ENCODE measurements at regions not wholly inside any gene's neighbourhood (a gene's known extent, or its start where the extent isn't known, plus 50 kb on each side); places are given as distances from the start of the nearest gene placed in this dataset.

DNA sequence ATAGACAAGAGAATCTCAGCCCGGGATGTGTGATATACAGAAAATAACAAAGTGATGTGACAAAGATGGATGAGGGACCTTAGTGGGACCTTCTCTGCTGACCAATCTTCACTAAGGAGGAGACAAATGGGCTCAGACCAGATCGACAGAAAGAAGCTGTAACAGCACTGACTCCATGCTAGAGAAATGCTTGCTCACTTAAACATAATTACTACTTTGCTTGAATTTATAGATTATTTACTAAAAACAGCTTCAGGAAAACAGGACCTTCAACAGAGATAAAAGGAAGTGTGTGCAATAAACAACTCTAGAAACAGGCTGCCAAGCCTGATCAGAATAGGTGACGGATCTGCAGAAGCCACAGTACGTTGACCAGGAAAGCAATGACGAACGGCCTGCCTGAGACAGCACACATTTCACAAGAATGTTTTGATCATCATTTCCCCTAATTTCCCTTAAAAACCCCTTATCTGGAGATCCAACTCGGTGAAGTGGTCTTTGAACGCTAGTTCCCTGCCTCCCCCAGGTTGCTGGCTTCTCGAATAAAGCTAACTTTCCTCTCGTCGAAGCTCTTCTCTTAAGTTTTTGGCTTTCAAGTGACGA, 98.4 kb upstream of the STEAP1B start:
- no peak overlapping the region for H3K27ac ChIP-seq
- no peak overlapping the region for H3K4me3 ChIP-seq
- WGBS, 2 donors: 76 to 85% methylated on average over 12 of the region's 12 CpGs
- TF ChIP-seq CTCF (IDR thresholded peaks at IDR 0.05): no peak
- TF ChIP-seq POLR2A (IDR thresholded peaks at IDR 0.05): no peak
- H3K27me3 ChIP-seq: no peaks in the 10 kb centered on the region
- no peak for ATAC-seq
- no peak for DNase-seq
- no peaks in the 10 kb centered on the region for H3K36me3 ChIP-seq (replicated peaks in 1 of 2; ENCODE audit: insufficient read depth in 1 of 2, low read depth in 2 of 2)
- intact Hi-C loops (cut with DNase I): no loop called here
- H3K4me1 ChIP-seq: no peaks in the 10 kb centered on the region
- H3K9me3 ChIP-seq: no peaks in the 10 kb centered on the region

GRCh38 chr7:22597844-22598243, 97.9 kb upstream of the STEAP1B start:
- DNase-seq (no peak), ATAC-seq (no peak)
- Histone ChIP-seq H3K27me3 (no peaks in the 10 kb centered on the region), H3K36me3 (replicated peaks in 1 of 2; ENCODE audit: insufficient read depth in 1 of 2, low read depth in 2 of 2) (no peaks in the 10 kb centered on the region), H3K27ac (no peak overlapping the region), H3K4me3 (no peak overlapping the region), H3K4me1 (no peaks in the 10 kb centered on the region), H3K9me3 (no peaks in the 10 kb centered on the region)
- intact Hi-C loops (cut with DNase I): no loop called here
- whole genome bisulfite sequencing, 2 donors: 87 to 89% methylated on average over 3 of the region's 3 CpGs
- no peak for TF ChIP-seq CTCF (IDR thresholded peaks at IDR 0.05)
- TF ChIP-seq POLR2A (IDR thresholded peaks at IDR 0.05): no peak

DNA sequence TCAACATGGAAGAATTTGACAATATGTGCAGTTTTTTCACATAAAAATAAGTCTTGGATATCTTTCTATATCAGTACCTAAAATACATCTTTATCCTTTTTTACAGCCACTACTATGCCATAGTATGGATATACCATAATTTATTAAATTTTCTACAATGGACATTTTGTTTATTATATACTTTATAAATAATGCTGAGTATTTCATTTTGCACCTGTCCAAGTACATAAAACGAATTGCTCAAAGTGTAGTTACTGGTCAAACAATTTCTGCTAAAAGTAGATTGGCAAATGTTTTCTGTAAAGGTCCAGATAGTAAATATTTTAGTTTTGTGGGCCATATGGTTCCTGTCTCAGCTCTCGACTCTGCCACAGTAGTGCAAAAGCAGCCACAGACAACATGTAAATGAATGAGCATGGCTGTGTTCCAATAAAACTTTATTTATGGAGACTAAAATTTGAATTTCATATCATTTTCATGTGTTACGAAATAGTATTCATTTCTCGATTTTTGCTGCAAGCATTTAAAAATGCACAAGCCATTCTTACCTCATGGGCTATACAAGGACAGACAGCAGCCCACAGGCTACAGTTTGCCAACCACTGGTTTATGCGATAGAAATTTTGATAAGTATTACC, 96.9 kb upstream of the STEAP1B start:
- Histone ChIP-seq H3K9me3 (no peaks in the 10 kb centered on the region), H3K36me3 (replicated peaks in 1 of 2; ENCODE audit: insufficient read depth in 1 of 2, low read depth in 2 of 2) (no peaks in the 10 kb centered on the region), H3K27ac (no peak overlapping the region), H3K4me3 (no peak overlapping the region), H3K4me1 (no peaks in the 10 kb centered on the region), H3K27me3 (no peaks in the 10 kb centered on the region)
- no peak for ATAC-seq
- intact Hi-C loops (cut with DNase I): no loop called here
- WGBS, 2 donors: 67 to 89% methylated on average over 5 of the region's 5 CpGs
- TF ChIP-seq CTCF (IDR thresholded peaks at IDR 0.05): no peak
- no peak for TF ChIP-seq POLR2A (IDR thresholded peaks at IDR 0.05)
- no peak for DNase-seq

- TF ChIP-seq CTCF (IDR thresholded peaks at IDR 0.05) (no peak), POLR2A (IDR thresholded peaks at IDR 0.05) (no peak)
- Histone ChIP-seq H3K27ac (no peak overlapping the region), H3K27me3 (no peaks in the 10 kb centered on the region), H3K4me1 (peaks cover 4% of the 10 kb centered on the region), H3K4me3 (no peak overlapping the region), H3K36me3 (replicated peaks in 1 of 2; ENCODE audit: insufficient read depth in 1 of 2, low read depth in 2 of 2) (no peaks in the 10 kb centered on the region), H3K9me3 (no peaks in the 10 kb centered on the region)
- DNase-seq: no peak
- ATAC-seq: no peak
- WGBS, 2 donors: 57 to 62% methylated on average over 2 of the region's 2 CpGs
- intact Hi-C loops (cut with DNase I): no loop called here
Observed at GRCh38 chr7:22594020-22594419, 94.0 kb upstream of the STEAP1B start.

DNA sequence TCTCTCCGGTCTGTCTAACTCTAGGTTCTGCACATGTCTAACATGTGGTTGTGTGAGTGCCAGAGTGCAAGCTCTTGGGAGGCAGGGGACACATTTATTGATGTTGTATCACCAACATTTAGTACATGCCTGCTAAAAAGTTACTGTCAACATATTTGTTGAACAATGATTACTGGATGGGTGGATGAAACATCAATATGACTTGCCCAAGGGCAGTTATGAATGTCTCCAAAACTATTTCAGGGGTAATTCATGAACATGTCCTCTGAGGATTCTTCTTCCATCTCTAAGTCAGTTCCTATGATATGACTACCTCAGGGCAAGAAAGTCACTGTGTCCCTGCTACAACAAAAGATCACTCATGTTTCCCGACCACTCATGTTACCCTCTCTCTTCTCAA, 91.3 kb upstream of the STEAP1B start:
- Histone ChIP-seq H3K4me1 (peaks cover 23% of the 10 kb centered on the region), H3K36me3 (replicated peaks in 1 of 2; ENCODE audit: insufficient read depth in 1 of 2, low read depth in 2 of 2) (no peaks in the 10 kb centered on the region), H3K9me3 (no peaks in the 10 kb centered on the region), H3K27ac (no peak overlapping the region), H3K27me3 (no peaks in the 10 kb centered on the region), H3K4me3 (no peak overlapping the region)
- no peak for TF ChIP-seq CTCF (IDR thresholded peaks at IDR 0.05)
- TF ChIP-seq POLR2A (IDR thresholded peaks at IDR 0.05): no peak
- ATAC-seq (no peak), DNase-seq (no peak)
- 84 to 93% methylated on average over 2 of the region's 2 CpGs for WGBS, 2 donors
- intact Hi-C loops (cut with DNase I): no loop called here

All from body of pancreas (tissue), 4 donors.